K562 (cell line): ENCODE measurements at regions not wholly inside any gene's neighbourhood (a gene's known extent, or its start where the extent isn't known, plus 50 kb on each side); places are given as distances from the start of the nearest gene placed in this dataset.

Experiments
- ATAC-seq: fragments of 200-7000 bp; cut with Tn5 transposase; 3 replicates; pipeline ENCODE4 v1.9.1; 2020; ENCODE audit warnings: moderate library complexity
- BruUV-seq: library from RNA; stranded (reverse); fragments of 400-500 nt; replicated peaks from 2 replicates; lab custom pipeline; 2021; lab: Mats Ljungman, UMichigan
- CTCF ChIA-PET: fragments of 300-600 bp; formaldehyde crosslinking; extraction: SDS; loops from one replicate; lab custom pipeline; 2021; ENCODE audit warnings: low intra/inter-chr PET ratio; lab: Yijun Ruan, JAX
- POLR2A ChIA-PET: fragments of 300-600, 350-650 bp; sonication (Branson Sonifier 250); formaldehyde crosslinking; extraction: SDS; loops from one replicate; lab custom pipeline; 2021; ENCODE audit warnings: antibody characterized with exemption, inconsistent platforms; lab: Yijun Ruan, JAX
- DNase-seq, 4 experiments: peaks; one replicate each; pipeline versions ENCODE4 v3.0.0 to v3.0.0-alpha.2; 2011 to 2018; ENCODE audit warnings: low spot score in 3 of 4, mixed read lengths in 3 of 4; ENCODE audit errors: extremely low read depth in 1 of 4
- FAIRE-seq: peaks from 2 replicates; lab custom pipeline; 2011; peaks lifted over from hg19 to GRCh38; lab: Jason Lieb, UNC
- H2AFZ ChIP-seq: 2 replicates; pipeline ENCODE4 v1.6.0; 2011; ENCODE audit warnings: low read depth, low read length, control low read depth, inconsistent platforms
- H3K27ac ChIP-seq: fragments of 200-600 bp; 3 replicates; pipeline ENCODE4 v1.8.0; 2011; ENCODE audit warnings: low read depth, mild to moderate bottlenecking, control low read depth, inconsistent platforms, low read length, moderate library complexity, mixed read lengths; ENCODE audit errors: extremely low read depth
- H3K27me3 ChIP-seq, 2 experiments: fragments of 300-600 bp in 1 of 2; 2 replicates in 1 of 2; 3 replicates in 1 of 2; pipeline versions ENCODE4 v1.6.0 to v1.8.0; 2011; ENCODE audit warnings: inconsistent platforms in 2 of 2, low read length in 2 of 2, mild to moderate bottlenecking in 1 of 2, mixed read lengths in 1 of 2, moderate library complexity in 1 of 2; ENCODE audit not compliant: control insufficient read depth in 2 of 2, insufficient read depth in 2 of 2
- H3K36me3 ChIP-seq: fragments of 300-600 bp; 3 replicates; pipeline ENCODE4 v1.8.0; 2011; ENCODE audit warnings: mild to moderate bottlenecking, low read length, inconsistent platforms; ENCODE audit not compliant: control insufficient read depth, insufficient read depth
- H3K4me1 ChIP-seq, 2 experiments: fragments of 200-600 bp in 1 of 2; replicated peaks in 1 of 2; 2 replicates in 1 of 2; 3 replicates in 1 of 2; pipeline versions ENCODE4 v1.5.1 to v1.8.0; 2011; ENCODE audit warnings: inconsistent platforms in 2 of 2, low read length in 2 of 2, mild to moderate bottlenecking in 1 of 2, mixed read lengths in 1 of 2, moderate library complexity in 1 of 2; ENCODE audit not compliant: control insufficient read depth in 2 of 2, insufficient read depth in 2 of 2
- H3K4me2 ChIP-seq: 2 replicates; pipeline ENCODE4 v1.6.1; 2011; ENCODE audit warnings: low read length, control low read depth, inconsistent platforms, mixed read lengths; ENCODE audit not compliant: insufficient read depth
- H3K4me3 ChIP-seq: fragments of 200-600 bp; sonication (generic), shearing (Covaris generic); 2 replicates; pipeline ENCODE4 v1.5.1; 2016; ENCODE audit warnings: control low read depth, inconsistent platforms
- H3K79me2 ChIP-seq: fragments of 200-600 bp; 3 replicates; pipeline ENCODE4 v1.8.0; 2011; ENCODE audit warnings: low read length, inconsistent platforms; ENCODE audit not compliant: control insufficient read depth, insufficient read depth
- H3K9ac ChIP-seq, 2 experiments: 2 replicates each; pipeline versions ENCODE4 v1.6.0 to v1.6.1; 2011; ENCODE audit warnings: low read depth in 2 of 2, low read length in 2 of 2, control low read depth in 1 of 2, inconsistent platforms in 1 of 2, mild to moderate bottlenecking in 1 of 2, mixed read lengths in 1 of 2; ENCODE audit not compliant: insufficient read depth in 1 of 2
- H3K9me1 ChIP-seq: one replicate; pipeline ENCODE4 v1.6.0; 2011; ENCODE audit warnings: inconsistent platforms, mild to moderate bottlenecking, low read length, moderate library complexity; ENCODE audit not compliant: control insufficient read depth, insufficient read depth
- H3K9me3 ChIP-seq: replicated peaks from 2 replicates; pipeline ENCODE4 v1.5.1; 2011; ENCODE audit warnings: low read depth, low read length, inconsistent platforms; ENCODE audit not compliant: control insufficient read depth, insufficient read depth
- H4K20me1 ChIP-seq: replicated peaks from 2 replicates; pipeline ENCODE4 v1.6.1; 2011; ENCODE audit warnings: low read length, inconsistent platforms, mixed read lengths; ENCODE audit not compliant: control insufficient read depth, insufficient read depth
- ARHGAP35 ChIP-seq: fragments of 450-650 bp; IDR thresholded peaks from 2 replicates; pipeline ENCODE4 v1.6.1; 2018; ENCODE audit not compliant: partially characterized antibody
- CHCHD3 ChIP-seq: fragments of 250-450 bp; sonication (Bioruptor Pico); IDR thresholded peaks from 2 replicates; pipeline ENCODE4 v2.1.2; 2022; ENCODE audit warnings: mild to moderate bottlenecking
- DPF2 ChIP-seq: fragments of 450-650 bp; IDR thresholded peaks from 2 replicates; pipeline ENCODE4 v1.6.1; 2016
- HDAC8 ChIP-seq: fragments of 450-650 bp; IDR thresholded peaks from 2 replicates; pipeline ENCODE4 v1.6.1; 2016; ENCODE audit warnings: mild to moderate bottlenecking, missing genetic modification characterization, moderate library complexity, missing compliant biosample characterization
- KLF6 ChIP-seq: fragments of 250-450 bp; sonication (Bioruptor Pico); IDR thresholded peaks from 2 replicates; pipeline ENCODE4 v1.4.0; 2020; ENCODE audit warnings: mild to moderate bottlenecking, moderate library complexity, borderline replicate concordance
- MED1 ChIP-seq: sonication (generic); formaldehyde crosslinking; IDR thresholded peaks from 2 replicates; pipeline ENCODE4 v1.8.1; 2023; ENCODE audit warnings: missing genetic modification reagents, borderline replicate concordance
- PHTF2 ChIP-seq: fragments of 250-450 bp; sonication (Bioruptor Pico); IDR thresholded peaks from 2 replicates; pipeline ENCODE4 v1.5.0; 2021; ENCODE audit warnings: mild to moderate bottlenecking
- RNF2 ChIP-seq: sonication (generic); IDR thresholded peaks from 2 replicates; pipeline ENCODE4 v1.6.1; 2016
- TAL1 ChIP-seq: fragments of 450-650 bp; IDR thresholded peaks from 2 replicates; pipeline ENCODE4 v1.6.1; 2016; ENCODE audit warnings: mild to moderate bottlenecking
- ZFP91 ChIP-seq: sonication (generic); formaldehyde crosslinking; IDR thresholded peaks from 2 replicates; pipeline ENCODE4 v1.8.0; 2022; ENCODE audit warnings: mild to moderate bottlenecking, missing genetic modification reagents
- ZFPM2 ChIP-seq: fragments of 250-450 bp; sonication (Bioruptor Pico); IDR thresholded peaks from 2 replicates; pipeline ENCODE4 v1.5.1; 2022; ENCODE audit warnings: mild to moderate bottlenecking
- ZNF318 ChIP-seq, 2 experiments: fragments of 450-650 bp; IDR thresholded peaks; 2 replicates each; pipeline ENCODE4 v1.6.1; 2016; ENCODE audit warnings: mild to moderate bottlenecking in 2 of 2, borderline replicate concordance in 1 of 2, low read depth in 1 of 2, moderate library complexity in 1 of 2
- ZNF512 ChIP-seq: IDR thresholded peaks from 2 replicates; pipeline ENCODE4 v1.6.1; 2016; ENCODE audit warnings: missing genetic modification characterization, missing compliant biosample characterization
- ZNF695 ChIP-seq: fragments of 450-650 bp; formaldehyde crosslinking; IDR thresholded peaks from 2 replicates; pipeline ENCODE4 v1.4.0; 2020; ENCODE audit warnings: mild to moderate bottlenecking, moderate library complexity
- WGBS: fragments of 100-300 bp; shearing (Covaris generic); methylation state at CpG from one replicate; pipeline ENCODE4 v1.1.6; 2016; ENCODE audit warnings: low coverage, mixed read lengths; ENCODE audit not compliant: insufficient coverage; ENCODE audit errors: missing lambda C conversion rate; 5-methylcytosine and 5-hydroxymethylcytosine counted together
- in situ Hi-C: fragments of 300-500 bp; cut with MboI; formaldehyde crosslinking; loops from 4 replicates; pipeline ENCODE4 v1.15.0; 2018; ENCODE audit warnings: inconsistent platforms, mixed read lengths
- intact Hi-C: fragments of 100-400 bp; cut with micrococcal nuclease; formaldehyde crosslinking; loops from 2 replicates; pipeline ENCODE4 v1.14.2; 2022

- no peaks in the 10 kb centered on the region for H4K20me1 ChIP-seq
- DNase-seq (no peak), ATAC-seq (no peak), FAIRE-seq (no peak)
- in situ Hi-C loops (no loop called here), intact Hi-C loops (no loop called here)
- no peak overlapping the region for H3K4me3 ChIP-seq
- H3K27me3 ChIP-seq = no peaks in the 10 kb centered on the region
- H3K4me1 ChIP-seq = no peaks in the 10 kb centered on the region
- no peaks in the 10 kb centered on the region for H3K9me3 ChIP-seq
- no peak overlapping the region for H2AFZ ChIP-seq
- no peak overlapping the region for H3K4me2 ChIP-seq
- H3K27ac ChIP-seq = no peak overlapping the region
- H3K9me1 ChIP-seq = no peaks in the 10 kb centered on the region
- POLR2A ChIA-PET = no interaction called here
- no peaks in the 10 kb centered on the region for H3K36me3 ChIP-seq
- BruUV-seq = no TSS peak
- WGBS = 0% methylated on average over 3 of the region's 3 CpGs
- no peak overlapping the region for H3K9ac ChIP-seq
- CTCF ChIA-PET = no interaction called here
- no peaks in the 10 kb centered on the region for H3K79me2 ChIP-seq
- no peak for TF ChIP-seq MED1 (CRISPR knock-in tag)
- TF ChIP-seq RNF2 = no peak
- TF ChIP-seq CHCHD3 = no peak
- TF ChIP-seq ARHGAP35 = no peak
- no peak for TF ChIP-seq TAL1
- TF ChIP-seq ZNF512 (tag) = no peak
- no peak for TF ChIP-seq DPF2
- no peak for TF ChIP-seq ZFPM2 (CRISPR knock-in tag)
- TF ChIP-seq PHTF2 = no peak
- TF ChIP-seq ZFP91 (CRISPR knock-in tag) = no peak
- no peak for TF ChIP-seq ZNF318 (IDR thresholded peaks at IDR 0.05; ENCODE audit: borderline replicate concordance in 1 of 2, low read depth in 1 of 2)
- TF ChIP-seq ZNF695 (CRISPR knock-in tag) = no peak
- TF ChIP-seq HDAC8 = no peak
- TF ChIP-seq KLF6 (CRISPR knock-in tag) = no peak
Observed at GRCh38 chr14:86640288-86640687, 1110.3 kb downstream of the FLRT2 start.
